HEK293T (cell line): ENCODE measurements at regions not wholly inside any gene's neighbourhood (a gene's known extent, or its start where the extent isn't known, plus 50 kb on each side); places are given as distances from the start of the nearest gene placed in this dataset.

Source experiments
- LEF1 ChIP-seq: fragments of 450-650 bp; IDR thresholded peaks from 2 replicates; pipeline ENCODE4 v1.6.1; 2017; ENCODE audit warnings: mild to moderate bottlenecking, borderline replicate concordance
- NFRKB ChIP-seq: fragments of 450-650 bp; IDR thresholded peaks from 2 replicates; pipeline ENCODE4 v1.6.1; 2016; ENCODE audit warnings: mild to moderate bottlenecking, moderate library complexity
- SP1 ChIP-seq: fragments of 450-650 bp; IDR thresholded peaks from 2 replicates; pipeline ENCODE4 v1.6.1; 2017

- TF ChIP-seq SP1 = no peak
- no peak for TF ChIP-seq LEF1
- no peak for TF ChIP-seq NFRKB
These were observed 90.6 kb upstream of the KCTD3 start for GRCh38 chr1:215476541-215476940.
